HG03097 (cell line): ENCODE measurements at regions not wholly inside any gene's neighbourhood (a gene's known extent, or its start where the extent isn't known, plus 50 kb on each side); places are given as distances from the start of the nearest gene placed in this dataset.

Experiments used
- ATAC-seq: cut with Tn5 transposase; IDR thresholded peaks from one replicate; pipeline ENCODE4 v1.9.1; 2021; ENCODE audit not compliant: unreplicated experiment, low FRiP score

DNA sequence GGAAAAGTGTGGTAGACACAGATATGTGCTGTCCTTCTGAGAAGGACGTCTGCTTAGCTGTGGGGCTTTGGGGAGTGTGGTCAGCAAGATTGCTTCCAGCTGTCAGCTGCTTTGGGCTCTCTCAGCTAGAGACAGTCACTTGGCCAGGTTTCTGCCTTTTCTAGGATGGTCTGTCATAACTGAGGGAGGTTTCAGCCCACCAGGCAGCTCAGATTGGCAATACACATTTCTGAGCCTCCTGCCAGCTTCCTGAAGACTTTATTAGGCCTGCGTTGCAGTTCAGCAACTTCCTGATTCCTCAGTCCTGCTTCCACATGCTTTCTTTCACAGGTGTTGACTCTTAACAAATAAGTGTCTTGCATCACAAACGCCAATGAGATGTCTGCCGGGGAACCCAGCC lies 286.5 kb downstream of the SQOR start:
- ATAC-seq = no peak

DNA sequence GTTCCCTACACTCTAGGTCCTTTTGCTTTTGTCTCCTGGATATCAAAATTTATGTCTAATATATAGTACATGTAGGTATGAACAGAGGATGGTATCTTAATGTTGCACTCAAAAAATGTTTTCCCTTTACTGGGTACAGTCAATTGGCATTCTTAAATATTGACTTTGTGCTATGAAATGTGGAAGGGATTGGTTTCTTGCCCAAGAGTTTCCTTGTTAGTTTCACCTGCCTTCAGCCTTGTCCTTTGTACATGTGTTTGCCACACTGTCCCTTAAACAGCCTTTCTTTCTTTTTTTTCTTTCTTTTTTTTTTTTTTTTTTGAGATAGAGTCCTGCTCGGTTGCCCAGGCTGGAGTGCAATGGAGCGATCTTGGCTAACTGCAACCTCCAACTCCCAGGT lies 287.1 kb downstream of the SQOR start:
- ATAC-seq = no peak

DNA sequence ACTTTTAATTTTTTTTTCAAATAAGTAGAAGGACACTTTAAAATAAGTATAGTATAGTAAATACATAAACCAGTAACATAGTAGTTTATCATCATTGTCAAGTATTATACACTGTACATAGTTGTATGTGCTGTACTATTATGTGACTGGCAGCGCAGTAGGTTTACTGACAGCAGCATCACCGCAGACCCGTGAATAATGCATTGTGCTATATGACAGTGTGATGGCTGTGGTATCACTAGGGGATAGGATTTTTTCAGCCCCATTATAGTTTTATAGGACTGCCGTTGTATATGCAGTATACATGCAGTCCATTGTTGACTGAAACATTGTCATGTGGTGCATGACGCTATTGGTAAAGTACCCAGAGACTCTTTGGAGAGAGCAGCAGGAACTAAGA lies 306.5 kb downstream of the SQOR start:
- ATAC-seq = no peak

DNA sequence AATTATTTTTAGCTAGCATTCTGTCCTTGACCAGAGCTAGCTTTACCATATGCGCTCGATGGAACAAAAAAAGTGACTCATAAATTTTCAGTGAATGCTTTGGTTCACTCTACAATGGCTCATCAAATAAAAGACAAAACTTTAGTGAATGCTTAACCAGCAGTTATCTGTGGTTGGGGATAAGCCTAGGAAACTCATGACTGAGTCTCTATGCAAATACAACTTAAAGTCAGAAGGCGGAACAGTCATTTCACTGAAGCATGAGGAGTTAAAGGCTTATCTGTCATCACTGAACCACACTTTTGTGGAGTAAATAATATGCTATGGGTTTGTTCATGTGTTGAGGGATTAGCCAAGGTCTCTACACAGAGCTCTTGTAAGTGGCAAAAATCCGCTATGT lies 308.4 kb downstream of the SQOR start:
- no peak for ATAC-seq

DNA sequence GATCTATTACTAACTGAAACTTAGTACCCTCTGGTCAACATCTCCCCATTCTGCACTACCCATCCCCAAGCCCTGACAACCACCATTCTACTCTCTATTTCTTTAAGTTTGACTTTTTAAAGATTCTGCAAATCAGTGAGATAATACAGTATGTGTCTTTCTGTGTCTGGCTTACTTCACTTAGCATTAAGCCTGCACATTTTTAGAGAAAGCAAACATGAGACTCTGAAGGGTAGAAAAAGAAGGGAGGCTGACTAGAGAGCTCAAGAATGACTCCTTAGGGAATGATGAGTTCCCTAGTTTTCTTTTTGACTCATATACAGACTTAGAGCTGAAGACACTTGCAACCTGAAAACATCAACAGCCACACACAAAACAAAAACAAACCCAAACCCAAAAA lies 311.3 kb downstream of the SQOR start:
- no peak for ATAC-seq

DNA sequence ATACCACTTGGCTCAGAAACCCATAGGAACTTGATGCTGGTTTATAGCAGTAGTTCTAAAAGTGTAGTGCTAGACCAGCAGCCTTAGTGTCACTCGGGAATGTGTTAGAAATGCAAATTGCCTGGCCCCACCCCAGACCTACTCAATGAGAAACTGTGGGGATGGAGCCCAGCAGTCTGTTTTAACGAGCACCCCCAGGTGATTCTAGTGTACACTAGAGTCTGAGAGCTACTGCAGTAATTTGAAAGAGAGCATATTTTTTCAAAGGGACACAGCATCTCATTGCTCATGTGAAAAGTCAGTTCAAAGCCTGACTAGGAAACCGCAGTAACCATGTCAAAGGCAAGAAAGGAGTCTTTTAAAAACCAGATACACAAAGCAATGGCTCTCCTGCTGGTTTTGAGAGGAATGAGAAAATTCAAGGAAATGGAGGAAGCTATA lies 313.4 kb downstream of the SQOR start:
- no peak for ATAC-seq

DNA sequence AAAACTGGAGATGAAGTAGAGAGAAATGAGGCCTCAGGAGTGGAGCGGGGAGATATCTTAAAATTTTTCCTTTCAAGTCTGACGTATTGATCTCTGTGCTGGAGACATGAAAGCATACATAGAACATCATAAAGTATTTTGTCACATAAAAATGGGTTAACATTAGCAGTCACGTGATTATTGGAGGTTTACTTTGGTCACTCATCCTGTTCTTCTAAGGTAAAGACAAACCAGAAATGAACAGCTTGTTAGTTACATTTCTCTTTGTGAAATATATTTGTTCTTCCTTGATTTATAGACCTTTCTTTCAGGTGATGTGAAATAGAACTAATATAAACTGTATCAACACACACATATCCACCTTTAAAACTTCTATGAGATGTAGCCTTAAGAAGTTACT lies 324.1 kb downstream of the SQOR start:
- ATAC-seq = no peak

DNA sequence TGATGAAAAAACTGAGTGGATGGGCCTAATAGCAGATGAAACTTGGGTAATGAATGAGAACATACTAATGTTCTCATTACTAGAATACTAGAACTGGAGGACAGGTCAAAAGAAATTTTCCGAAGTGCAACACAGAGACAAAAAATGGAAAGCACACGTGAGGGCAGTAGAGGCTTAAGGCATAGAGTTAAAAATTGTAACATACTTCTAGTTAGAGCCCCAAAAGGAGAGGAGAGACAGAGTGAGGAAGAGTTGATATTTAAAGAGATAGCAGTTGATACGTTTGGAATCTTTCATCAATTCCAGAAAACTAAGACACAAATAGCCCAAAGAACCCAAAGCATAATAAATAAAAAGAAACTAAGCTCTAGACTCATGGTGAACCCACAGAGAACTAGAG lies 327.9 kb downstream of the SQOR start:
- no peak for ATAC-seq

DNA sequence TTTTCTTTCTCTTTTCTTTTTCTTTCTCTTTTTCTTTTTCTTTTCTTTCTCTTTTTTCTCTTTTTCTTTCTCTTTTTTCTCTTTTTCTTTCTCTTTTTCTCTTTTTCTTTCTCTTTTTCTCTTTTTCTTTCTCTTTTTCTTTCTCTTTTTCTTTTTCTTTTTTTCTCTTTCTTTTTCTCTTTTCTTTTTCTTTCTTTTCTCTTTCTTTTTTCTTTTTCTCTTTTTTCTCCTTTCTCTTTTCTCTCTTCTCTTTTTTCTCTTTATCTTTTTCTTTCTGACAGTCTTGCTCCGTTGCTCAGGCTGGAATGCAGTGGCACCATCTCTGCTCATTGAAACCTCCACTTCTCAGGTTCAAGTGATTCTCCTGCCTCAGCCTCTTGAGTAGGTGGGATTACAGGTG lies 335.7 kb downstream of the SQOR start:
- ATAC-seq = no peak

DNA sequence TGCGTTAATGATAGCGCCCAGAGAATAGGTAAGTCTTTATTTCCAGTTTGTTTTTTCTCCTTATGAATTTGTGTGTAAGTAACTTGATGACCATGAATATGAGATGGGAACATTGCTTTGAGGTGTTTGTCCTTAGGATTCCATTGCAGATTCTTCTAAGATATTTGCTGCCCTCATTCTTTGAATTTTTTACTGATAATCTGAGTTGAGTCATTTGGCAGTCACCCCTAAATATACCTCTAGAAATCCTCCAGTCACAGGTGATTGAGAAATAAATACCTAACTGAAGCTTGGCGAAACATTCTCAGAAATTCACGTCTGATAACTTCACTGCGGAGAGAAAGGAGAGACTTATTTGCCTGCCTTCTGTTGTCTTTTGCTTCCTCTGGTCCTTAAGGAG lies 345.5 kb downstream of the SQOR start:
- no peak for ATAC-seq

DNA sequence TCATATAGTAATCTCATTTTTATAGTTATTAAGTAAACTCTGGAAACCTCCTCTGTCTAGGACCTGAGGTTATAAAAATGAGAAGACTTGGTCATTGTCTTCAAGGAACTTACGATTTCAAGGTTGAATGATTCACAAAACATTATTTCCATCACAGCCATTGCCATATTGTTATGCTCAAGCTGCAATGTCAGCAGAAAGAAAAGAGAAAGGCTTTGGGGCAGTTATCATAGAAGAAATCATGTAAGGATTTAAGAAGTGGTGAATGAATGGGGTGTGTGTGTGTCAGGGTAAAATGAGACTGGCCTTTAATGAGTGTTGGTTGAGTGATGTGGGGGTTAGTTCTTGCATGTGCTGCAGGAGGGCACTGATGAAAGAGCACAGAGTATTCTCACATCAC lies 346.8 kb downstream of the SQOR start:
- no peak for ATAC-seq

DNA sequence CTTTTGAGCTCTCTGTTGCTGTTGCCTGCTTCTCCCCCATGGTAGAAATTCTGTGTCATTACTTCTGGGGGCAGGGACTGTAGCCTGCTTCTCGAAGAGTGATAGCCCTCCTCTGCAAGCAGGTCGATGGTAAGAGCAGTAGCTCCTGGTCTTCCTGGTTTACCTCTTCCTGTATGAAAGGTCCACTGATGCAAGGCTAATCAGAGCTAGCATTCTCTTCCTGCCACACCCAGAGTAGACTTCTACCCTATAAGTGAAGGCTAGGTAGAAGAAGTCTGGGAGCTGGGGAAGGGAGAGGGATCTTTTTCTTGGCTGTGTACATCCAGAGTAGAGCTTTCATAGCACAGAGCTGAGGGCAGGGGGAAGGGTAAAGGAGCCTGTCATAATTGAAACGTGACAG lies 357.0 kb downstream of the SQOR start:
- ATAC-seq = no peak

DNA sequence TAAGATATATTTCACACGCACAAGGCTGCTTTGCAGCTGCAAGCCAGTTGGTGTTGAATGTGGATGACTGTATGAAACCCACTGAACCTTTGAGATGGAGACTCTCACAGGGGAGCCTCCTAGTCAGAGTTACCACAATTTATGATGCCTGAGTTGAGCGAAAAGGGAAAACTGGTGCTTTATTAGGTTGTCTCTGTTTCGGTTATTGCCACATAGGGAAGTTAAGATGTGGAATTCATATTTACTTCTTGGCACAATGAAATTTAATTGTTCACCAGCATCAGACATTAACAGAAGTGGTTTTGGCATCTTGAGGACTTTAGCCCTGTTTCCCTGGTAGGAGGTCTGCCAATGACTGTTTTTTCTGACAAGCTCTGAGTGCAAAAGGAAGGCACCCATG lies 358.2 kb downstream of the SQOR start:
- no peak for ATAC-seq

DNA sequence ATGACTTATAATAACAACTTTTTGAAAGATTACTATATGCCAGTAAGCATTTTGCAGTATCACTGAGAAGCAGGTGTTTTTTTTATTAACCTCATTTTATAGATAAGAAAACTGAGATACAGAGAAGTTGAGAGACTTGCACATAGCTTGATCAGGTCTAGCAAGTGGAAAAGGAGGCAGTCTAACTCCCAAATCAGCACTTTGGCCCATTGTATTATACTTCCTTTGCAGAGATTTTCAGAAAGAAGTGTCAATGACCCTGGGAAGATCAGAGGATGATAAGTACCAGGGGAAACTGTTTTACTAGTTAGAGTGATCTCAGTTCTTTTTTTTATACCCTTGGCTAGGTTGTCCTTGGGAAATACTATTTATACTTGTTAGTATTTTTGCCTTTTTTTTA lies 358.7 kb downstream of the SQOR start:
- ATAC-seq = no peak

DNA sequence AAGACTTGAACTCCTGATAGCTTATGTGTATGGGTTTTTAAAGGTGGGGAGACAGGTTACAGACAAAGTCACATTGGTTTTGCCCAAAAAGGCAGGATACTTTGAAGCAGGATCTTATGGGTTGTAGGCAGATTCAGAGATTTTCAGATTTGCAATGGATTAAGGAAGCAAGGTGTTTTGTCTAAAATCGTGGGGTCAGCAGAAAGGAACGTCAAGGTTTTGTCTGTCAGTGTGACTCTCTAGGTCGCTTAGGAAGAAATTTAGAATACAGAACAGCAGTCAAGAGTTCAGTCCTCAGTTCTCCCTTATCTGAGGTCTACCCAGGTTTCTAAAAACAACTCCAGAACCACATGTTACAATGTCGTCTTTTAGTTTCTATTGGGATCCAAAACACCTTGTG lies 361.0 kb downstream of the SQOR start:
- no peak for ATAC-seq

DNA sequence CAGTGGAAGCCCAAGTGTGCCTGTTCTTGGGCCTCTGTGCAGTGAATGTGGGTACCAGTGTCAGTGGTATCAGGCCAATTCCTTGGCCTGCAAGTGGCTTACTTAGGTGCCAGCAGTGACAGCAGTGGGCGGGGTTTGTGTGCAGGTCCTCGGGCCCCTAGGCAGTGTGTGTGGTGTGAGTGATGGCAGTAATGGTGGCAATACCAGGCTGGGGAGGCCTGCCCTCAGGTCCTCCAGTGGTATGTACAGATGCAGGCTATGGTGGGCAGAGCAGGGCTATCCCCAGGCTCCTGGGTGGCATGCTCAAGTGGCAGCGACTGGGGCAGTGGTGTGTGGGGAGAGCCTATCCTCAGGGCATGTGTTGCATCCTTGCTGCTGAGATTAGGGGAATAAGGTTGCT lies 379.7 kb downstream of the SQOR start:
- no peak for ATAC-seq

DNA sequence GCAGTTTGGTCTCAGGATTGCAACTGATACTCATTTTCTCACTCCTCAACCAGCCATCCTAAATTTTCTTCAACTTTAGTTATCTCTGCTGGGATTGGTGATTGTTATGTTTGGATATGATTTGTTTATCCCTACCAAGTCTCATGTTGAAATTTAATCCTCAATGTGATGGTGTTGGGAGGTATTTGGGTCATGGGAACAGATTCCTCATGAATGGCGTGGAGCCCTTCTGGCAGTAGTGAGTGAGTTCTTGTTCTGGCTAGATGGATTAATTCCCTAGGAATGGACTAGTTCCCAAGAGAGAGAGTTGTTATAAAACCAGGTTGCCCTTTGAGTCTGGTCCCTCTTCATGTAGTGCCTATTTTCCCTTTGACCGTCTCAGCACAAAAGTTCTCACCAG lies 399.9 kb downstream of the SQOR start:
- ATAC-seq = no peak

DNA sequence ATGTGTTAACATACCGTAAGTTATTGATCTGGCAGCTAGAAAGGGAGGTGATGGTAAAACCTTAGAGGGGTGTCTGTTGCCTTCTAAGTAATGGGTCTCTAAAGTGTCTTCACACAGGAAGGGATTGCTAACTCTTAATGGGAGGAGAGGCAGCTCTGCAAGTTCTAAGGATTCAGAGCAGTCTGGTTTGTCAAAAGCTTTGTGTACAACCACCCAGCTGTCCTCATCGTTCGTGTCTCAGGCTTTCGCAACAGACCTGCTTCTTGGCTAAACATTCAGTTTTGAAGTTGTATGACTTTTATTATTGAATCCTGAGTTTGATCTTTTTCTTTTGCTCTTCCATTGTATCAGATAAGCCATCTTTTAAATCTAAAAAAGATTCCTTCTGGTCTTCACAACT lies 404.9 kb downstream of the SQOR start:
- no peak for ATAC-seq

DNA sequence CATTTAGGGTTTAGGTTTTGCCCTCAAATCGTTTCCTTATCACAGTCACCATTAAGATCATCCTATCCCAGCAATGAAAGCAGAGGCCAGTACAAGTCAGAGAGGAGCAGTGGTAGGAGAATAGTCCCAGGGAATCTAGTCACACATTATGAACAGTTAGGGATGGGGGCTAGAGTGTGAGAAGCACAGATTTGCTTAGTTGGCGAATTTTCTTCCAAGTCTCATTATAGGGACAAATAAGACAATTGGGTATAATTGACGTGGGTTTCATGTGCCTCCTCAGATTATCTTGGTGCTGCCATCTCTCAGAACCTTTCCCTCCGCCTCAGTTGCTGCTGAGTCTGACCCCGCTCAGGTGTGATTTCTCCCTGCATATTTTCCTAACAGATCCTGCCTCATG lies 407.1 kb downstream of the SQOR start:
- no peak for ATAC-seq

DNA sequence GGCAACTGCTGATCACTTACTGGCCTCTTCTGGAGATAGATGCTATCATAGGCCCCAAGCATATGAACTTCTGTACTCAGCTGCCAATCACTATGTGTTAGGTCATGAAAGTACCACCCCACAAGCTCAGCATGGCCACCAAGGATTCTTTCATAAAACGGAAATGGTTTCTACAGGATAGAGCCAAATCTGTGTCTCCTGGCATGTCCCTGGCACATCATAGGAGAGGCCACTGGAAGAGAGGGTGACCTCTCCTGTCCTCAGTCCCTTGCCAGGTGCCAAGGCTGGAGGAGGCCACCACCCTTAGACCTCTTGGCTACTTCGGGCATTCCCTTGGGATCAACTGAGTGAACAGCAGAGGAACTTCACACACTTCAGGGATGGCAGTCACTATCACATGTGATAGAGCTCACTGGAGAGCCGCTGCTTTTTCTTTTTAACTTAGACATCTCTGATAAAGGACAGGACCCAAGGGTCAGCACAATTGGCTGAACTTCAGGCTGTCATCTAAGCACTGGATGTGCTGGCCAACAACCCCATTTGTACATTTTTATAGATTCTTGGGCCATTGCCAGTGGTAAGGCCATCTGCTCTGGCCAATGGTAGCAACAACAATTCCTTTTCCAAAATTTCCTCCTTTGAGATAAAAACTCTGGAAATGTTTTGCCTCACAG lies 425.2 kb downstream of the SQOR start:
- ATAC-seq = no peak

DNA sequence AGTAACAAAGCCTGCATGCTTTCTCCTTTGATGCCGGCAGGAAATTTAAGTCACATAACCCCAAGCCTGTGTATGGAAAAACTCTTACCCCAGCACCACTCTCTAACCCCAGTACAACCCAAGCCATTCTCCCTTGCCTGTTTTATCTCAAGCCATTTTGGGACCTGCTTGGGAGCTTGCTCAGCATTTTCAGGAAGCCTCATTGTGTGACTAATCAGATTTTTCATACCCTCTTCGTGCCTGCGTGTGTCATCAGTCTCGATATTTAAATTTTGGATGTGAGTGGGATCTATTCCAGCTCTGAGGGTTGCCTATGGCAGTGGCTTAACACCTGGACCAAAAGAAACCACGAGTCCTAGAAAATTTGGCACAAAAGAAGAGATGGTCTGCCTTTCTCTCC lies 426.2 kb downstream of the SQOR start:
- ATAC-seq = no peak

DNA sequence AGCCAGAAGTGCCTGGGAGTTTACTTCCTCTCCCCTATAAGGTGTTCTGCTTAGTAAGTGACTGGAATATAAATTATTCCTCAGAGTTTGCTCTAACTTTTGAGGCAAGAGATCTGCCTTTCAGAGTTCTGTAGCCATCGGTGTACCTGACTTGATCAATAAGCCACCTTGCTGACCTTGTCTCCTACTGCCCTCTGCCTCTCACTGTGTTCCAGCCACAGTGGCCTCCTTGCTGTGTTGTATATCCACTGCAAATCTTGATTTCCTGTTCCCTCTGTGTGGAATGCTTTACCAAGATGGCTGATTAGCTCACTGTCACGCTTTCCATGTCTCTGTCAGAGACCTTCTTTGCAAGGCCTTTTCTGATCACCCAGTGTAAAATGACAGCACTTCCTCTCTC lies 442.4 kb downstream of the SQOR start:
- ATAC-seq = no peak

DNA sequence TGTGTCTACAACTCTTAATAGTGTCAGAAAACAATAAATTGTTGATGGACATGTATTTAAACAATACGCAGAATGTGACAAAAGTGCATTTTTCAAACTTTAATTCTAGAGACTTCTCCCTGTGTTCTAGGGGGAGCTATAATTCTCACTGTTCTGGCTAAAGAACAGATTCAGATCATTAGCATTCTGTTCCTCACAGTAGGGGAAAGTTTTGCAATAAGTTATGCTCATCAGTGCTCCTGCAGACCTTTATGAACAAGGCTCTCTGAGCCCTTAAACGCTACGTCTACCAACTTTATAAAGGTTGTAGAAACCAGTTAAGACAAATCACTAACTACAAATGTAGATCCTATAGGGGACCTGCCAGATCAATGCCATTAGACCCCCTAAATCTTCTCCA lies 444.2 kb downstream of the SQOR start:
- ATAC-seq = no peak
